Stimulated activated naive B cell treated with anti-CD40 and anti-IgM and Interleukin-4, amounts not matched to agents 10 μg/mL and 1 μg/mL and 100 μg/mL, for 72 hours (primary cell): ENCODE measurements at regions not wholly inside any gene's neighbourhood (a gene's known extent, or its start where the extent isn't known, plus 50 kb on each side); places are given as distances from the start of the nearest gene placed in this dataset.
A peak's percentile ranks its signal among the peaks of the same experiment; 100 is the strongest.
"Not testable (repeated sequence)": the region's sequence is repeated elsewhere in the genome, so short reads cannot be mapped to it uniquely, and the experiment has no call there.

Experiments used
- ATAC-seq, 2 donors: fragments of 150-1000 bp; cut with Tn5 transposase; replicated peaks; 2 replicates each; pipeline ENCODE4 v1.10.0; 2021; ENCODE audit warnings: moderate library complexity in 1 of 2
- DNase-seq: peaks from one replicate; pipeline ENCODE4 v3.0.0; 2021
- H3K27ac Mint-ChIP-seq: one replicate; pipeline ENCODE4 v1.8.0; 2022; ENCODE audit warnings: mild to moderate bottlenecking, mixed read lengths
- H3K27me3 Mint-ChIP-seq, 2 donors: one replicate each; pipeline ENCODE4 v1.8.0; 2022; ENCODE audit warnings: mixed read lengths in 2 of 2
- H3K36me3 Mint-ChIP-seq, 2 donors: one replicate each; pipeline ENCODE4 v1.8.0; 2022; ENCODE audit warnings: mixed read lengths in 2 of 2, mild to moderate bottlenecking in 1 of 2
- H3K4me1 Mint-ChIP-seq, 2 donors: one replicate each; pipeline ENCODE4 v1.8.0; 2022; ENCODE audit warnings: mixed read lengths in 2 of 2, mild to moderate bottlenecking in 1 of 2
- H3K4me3 Mint-ChIP-seq, 2 donors: one replicate each; pipeline ENCODE4 v1.8.0; 2022; ENCODE audit warnings: mild to moderate bottlenecking in 2 of 2, mixed read lengths in 2 of 2, moderate library complexity in 1 of 2
- H3K9me3 Mint-ChIP-seq, 2 donors: one replicate each; pipeline ENCODE4 v1.8.0; 2022; ENCODE audit warnings: mixed read lengths in 2 of 2, mild to moderate bottlenecking in 1 of 2

DNA sequence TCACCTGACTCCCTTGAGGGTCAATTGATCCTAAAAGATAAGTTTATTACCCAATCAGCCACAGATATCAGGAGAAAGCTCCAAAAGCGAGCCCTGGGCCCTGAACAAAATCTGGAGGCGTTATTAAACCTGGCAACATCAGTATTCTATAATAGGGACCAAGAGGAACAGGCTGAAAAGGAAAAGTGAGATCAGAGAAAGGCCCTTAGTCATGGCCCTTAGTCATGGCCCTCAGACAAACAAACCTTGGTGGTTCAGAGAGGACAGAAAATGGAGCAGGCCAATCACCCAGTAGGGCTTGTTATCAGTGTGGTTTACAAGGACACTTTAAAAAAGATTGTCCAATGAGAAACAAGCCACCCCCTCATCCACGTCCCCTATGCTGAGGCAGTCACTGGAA is 106.5 kb upstream of the PRDX6 start:
- not testable (repeated sequence) for ATAC-seq, H3K27ac Mint-ChIP-seq, H3K4me3 Mint-ChIP-seq, H3K27me3 Mint-ChIP-seq, DNase-seq
- H3K4me1 Mint-ChIP-seq, result peaks cover 15 to 27% of the 10 kb centered on the region in 2 donors
- peaks cover 3 to 14% of the 10 kb centered on the region in 2 donors for H3K9me3 Mint-ChIP-seq
- H3K36me3 Mint-ChIP-seq, result peaks cover 15 to 24% of the 10 kb centered on the region in 2 donors

DNA sequence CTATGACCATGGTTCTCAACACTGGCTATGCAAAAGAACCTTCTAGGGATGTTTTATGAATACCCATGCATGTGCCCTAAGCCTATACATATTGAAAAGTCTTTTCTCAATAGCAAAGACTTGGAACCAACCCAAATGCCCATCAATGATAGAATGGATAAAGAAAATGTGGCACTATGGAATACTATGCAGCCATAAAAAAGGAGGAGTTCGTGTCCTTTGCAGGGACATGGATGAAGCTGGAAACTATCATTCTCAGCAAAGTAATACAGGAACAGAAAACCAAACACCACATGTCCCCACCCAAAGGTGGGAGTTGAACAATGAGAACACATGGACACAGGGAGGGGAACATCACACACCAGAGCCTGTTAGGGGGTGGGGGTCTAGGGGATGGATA is 101.1 kb upstream of the PRDX6 start:
- peak overlapping the region; percentile 9 for H3K27ac Mint-ChIP-seq

DNA sequence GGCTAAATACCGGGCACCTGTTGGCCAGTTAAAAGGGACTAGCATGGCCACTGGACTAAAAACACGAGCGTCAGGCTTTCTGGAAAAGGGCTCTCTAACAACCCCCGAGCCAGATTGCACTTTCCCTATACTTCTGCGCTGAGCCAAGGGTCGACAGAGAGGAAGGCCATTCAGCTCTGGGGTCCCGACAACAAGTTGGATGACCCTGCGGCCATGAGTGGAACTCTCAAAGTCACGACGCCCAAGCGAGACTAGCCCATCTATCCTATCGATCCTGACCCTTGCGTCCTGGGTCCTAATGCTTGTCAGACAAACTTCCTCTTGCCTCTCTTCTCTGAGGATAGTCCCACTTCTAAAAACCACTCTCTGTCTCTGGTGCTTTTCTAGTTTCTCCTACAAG is 99.9 kb upstream of the PRDX6 start:
- Mint-ChIP-seq H3K4me3 (no peak overlapping the region), H3K27ac (no peak overlapping the region), H3K4me1 (peaks cover 12 to 17% of the 10 kb centered on the region in 2 donors), H3K9me3 (peaks cover 9 to 17% of the 10 kb centered on the region in 2 donors), H3K27me3 (no peaks in the 10 kb centered on the region), H3K36me3 (peaks cover 14 to 30% of the 10 kb centered on the region in 2 donors)
- ATAC-seq, result no peak
- no peak for DNase-seq

More for the DNA sequence above, 101.1 kb upstream of the PRDX6 start:
- ATAC-seq, H3K4me3 Mint-ChIP-seq, H3K27me3 Mint-ChIP-seq, DNase-seq: not testable (repeated sequence)
- Mint-ChIP-seq H3K9me3 (peaks cover 9 to 17% of the 10 kb centered on the region in 2 donors), H3K4me1 (peaks cover 12 to 17% of the 10 kb centered on the region in 2 donors), H3K36me3 (peaks cover 14 to 26% of the 10 kb centered on the region in 2 donors)

DNA sequence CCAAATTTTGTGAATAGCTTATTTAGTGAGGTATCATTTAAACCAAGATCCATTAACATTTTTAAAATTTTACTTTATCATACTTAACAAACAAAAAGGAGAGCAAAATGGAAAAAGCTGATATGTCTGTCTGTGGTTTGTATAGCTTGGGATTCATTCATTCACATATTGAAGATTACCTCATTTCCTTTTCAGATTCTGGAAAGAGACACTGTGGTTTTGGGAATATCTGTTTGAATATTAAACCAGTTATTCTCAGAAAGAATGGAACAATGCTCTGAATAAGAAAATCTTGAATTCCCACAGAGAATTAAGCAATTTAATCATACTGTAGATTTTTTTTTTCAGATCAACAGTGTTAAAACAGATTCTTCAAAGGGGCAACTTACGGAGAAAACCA is 93.8 kb upstream of the PRDX6 start:
- no peak for ATAC-seq
- H3K4me3 Mint-ChIP-seq, result no peak overlapping the region
- H3K27me3 Mint-ChIP-seq, result no peaks in the 10 kb centered on the region
- peaks cover 0 to 12% of the 10 kb centered on the region in 2 donors for H3K36me3 Mint-ChIP-seq
- H3K4me1 Mint-ChIP-seq, result no peaks in the 10 kb centered on the region
- no peaks in the 10 kb centered on the region for H3K9me3 Mint-ChIP-seq
- DNase-seq, result no peak
- no peak overlapping the region for H3K27ac Mint-ChIP-seq

DNA sequence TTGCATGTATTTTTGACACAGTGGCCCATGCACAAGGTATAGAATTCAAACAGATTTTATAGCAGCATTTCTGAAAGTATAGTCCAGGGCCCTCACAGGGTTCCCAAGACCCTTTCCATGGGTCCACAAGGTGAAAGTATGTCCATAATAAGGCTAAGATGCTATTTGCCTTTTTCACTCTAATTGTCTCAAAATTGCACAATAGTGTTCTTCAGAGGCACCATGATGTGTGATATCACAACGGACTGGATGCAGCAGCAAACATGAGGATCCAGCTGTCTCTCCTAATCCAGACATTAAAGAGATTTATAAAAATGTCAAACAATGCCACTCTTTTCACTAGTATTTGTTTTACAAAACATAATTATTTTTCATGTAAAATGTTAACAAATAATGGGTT is 88.8 kb upstream of the PRDX6 start:
- ATAC-seq, result no peak
- Mint-ChIP-seq H3K9me3 (no peaks in the 10 kb centered on the region), H3K27me3 (no peaks in the 10 kb centered on the region), H3K4me1 (peaks cover 0 to 3% of the 10 kb centered on the region in 2 donors), H3K27ac (no peak overlapping the region), H3K4me3 (no peak overlapping the region), H3K36me3 (peaks cover 3 to 8% of the 10 kb centered on the region in 2 donors)
- no peak for DNase-seq

DNA sequence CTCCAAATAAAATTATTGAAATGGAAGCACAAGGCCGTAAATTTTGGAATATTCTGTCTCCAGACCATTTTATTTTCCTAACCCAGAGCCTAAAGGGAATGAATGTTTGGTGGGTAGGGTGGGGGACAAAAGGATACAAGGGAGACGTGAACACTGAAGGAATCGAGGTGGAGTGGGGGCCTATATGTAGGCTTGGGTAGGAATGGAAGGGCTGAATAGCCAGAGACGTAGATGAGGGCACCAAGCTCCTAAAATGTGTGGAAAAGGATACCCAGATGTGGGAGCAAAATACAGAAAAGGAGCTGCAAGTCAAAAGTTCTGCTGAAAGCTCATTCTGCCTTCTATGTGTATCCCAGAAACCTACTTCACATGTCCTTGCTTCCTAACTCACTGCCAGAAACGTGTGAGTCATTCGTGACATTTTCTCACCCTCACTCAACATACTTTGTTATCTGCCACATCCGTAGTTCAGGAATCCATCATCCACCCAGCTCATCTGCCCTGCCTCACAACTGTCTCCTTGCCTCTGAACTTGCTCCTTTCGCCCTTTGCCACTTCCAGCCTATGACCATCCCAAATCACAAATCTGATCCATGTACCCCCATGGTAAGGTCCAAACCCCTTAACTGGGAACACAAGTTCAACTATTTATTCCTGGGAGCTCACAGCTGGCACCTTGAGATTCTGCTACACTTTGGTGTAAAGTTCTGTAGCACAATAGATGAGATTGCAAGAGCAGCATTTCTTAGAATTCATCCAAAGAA is 84.1 kb upstream of the PRDX6 start:
- H3K27me3 Mint-ChIP-seq, result no peaks in the 10 kb centered on the region
- DNase-seq (no peak), ATAC-seq (no peak)
- H3K4me1 Mint-ChIP-seq, result peaks cover 0 to 3% of the 10 kb centered on the region in 2 donors
- no peaks in the 10 kb centered on the region for H3K9me3 Mint-ChIP-seq
- H3K4me3 Mint-ChIP-seq, result no peak overlapping the region
- H3K36me3 Mint-ChIP-seq, result peaks cover 3 to 4% of the 10 kb centered on the region in 2 donors
- no peak overlapping the region for H3K27ac Mint-ChIP-seq

DNA sequence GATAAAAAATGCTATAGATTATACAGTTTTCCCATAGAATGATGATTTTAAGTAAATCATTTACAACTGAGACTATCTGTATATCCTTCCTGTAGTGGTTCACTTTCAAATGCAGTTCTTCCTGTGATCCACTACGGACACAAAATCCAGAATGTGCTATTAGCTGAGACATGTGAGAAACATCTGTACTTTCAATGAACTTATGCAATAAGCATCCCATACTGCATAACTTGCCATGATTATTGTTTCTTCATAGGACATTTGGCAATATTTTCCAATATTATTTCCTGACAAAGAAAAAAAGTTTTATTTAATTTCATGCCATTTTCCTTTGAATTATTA is 83.5 kb upstream of the PRDX6 start:
- no peaks in the 10 kb centered on the region for H3K9me3 Mint-ChIP-seq
- peaks cover 0 to 3% of the 10 kb centered on the region in 2 donors for H3K4me1 Mint-ChIP-seq
- H3K4me3 Mint-ChIP-seq, result no peak overlapping the region
- no peaks in the 10 kb centered on the region for H3K27me3 Mint-ChIP-seq
- DNase-seq (no peak), ATAC-seq (no peak)
- no peak overlapping the region for H3K27ac Mint-ChIP-seq
- H3K36me3 Mint-ChIP-seq, result peaks cover 3 to 4% of the 10 kb centered on the region in 2 donors

DNA sequence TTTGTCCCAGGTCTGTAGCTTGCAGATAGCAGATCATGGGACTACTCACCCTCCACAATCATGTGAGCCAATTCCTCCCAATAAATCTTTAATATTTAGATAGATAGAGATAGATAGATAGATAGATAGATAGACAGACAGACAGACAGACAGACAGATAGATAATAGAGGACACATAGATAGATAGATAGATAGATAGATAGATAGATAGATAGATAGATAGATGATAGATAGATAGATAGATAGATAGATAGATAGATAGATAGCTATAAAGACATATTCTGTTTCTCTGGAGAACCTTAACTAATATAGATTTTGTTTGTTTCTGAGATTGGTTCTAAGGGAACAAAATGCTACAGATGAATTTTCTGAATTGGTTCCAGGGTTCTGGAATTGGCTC is 82.3 kb upstream of the PRDX6 start:
- H3K9me3 Mint-ChIP-seq, H3K36me3 Mint-ChIP-seq, ATAC-seq, H3K27me3 Mint-ChIP-seq, H3K4me3 Mint-ChIP-seq, DNase-seq, H3K4me1 Mint-ChIP-seq, H3K27ac Mint-ChIP-seq: not testable (repeated sequence)

DNA sequence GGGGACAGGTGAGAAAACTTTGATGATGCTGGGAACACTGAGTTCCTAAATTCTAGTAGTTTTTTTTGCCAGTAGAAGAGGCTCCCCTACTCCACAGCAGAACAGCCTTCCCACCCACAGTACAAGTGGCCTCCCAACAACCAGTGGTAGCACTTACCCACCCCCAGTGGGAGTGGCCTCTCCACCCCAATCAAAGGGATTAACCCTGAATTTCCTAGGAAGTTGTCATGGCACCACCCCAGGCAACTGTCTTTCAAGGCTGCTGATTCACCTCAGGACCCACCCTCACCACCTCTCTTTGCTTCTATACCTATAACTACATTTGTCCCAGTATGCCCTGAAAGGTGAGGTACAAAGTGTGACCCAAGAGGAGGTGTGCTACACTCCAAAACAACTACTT is 81.4 kb upstream of the PRDX6 start:
- peaks cover 5 to 7% of the 10 kb centered on the region in 2 donors for H3K4me1 Mint-ChIP-seq
- peaks cover 3 to 9% of the 10 kb centered on the region in 2 donors for H3K36me3 Mint-ChIP-seq
- no peak for ATAC-seq
- H3K27ac Mint-ChIP-seq, result no peak overlapping the region
- H3K4me3 Mint-ChIP-seq, result no peak overlapping the region
- no peak for DNase-seq
- H3K27me3 Mint-ChIP-seq, result no peaks in the 10 kb centered on the region
- H3K9me3 Mint-ChIP-seq, result no peaks in the 10 kb centered on the region

DNA sequence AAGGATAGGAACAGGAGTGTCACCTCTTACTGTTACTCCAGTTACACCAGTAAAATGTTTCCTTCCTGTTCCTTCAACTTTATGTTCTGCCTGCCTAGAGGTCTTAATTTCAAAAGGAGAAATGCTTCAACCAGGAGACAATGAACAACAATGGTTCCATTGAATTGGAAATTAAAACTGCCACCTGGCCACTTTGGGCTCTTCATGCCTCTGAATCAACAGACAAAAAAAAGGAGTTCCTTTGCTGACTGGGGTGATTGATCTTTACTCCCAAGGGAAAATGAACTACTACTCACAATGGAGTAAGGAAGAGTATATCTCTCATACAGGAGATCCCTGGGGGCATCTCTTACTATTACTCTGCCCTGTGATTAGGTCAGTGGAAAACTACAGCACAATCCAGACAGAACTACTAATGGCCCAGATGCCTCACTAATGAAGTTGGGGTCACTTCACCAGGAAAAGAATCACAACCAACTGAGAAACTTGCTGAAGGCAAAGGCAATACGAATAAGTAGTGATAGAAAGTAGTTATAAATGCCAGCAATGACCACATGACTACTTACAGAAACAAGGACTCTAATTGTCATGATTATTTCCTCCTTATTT is 76.6 kb upstream of the PRDX6 start:
- DNase-seq (no peak), ATAC-seq (no peak)
- H3K36me3 Mint-ChIP-seq, result peaks cover 6 to 16% of the 10 kb centered on the region in 2 donors
- H3K9me3 Mint-ChIP-seq, result peaks cover 0 to 3% of the 10 kb centered on the region in 2 donors
- H3K4me1 Mint-ChIP-seq, result peaks cover 19 to 22% of the 10 kb centered on the region in 2 donors
- H3K27me3 Mint-ChIP-seq, result no peaks in the 10 kb centered on the region
- peak overlapping the region; percentile 34 for H3K27ac Mint-ChIP-seq
- H3K4me3 Mint-ChIP-seq, result no peak overlapping the region

DNA sequence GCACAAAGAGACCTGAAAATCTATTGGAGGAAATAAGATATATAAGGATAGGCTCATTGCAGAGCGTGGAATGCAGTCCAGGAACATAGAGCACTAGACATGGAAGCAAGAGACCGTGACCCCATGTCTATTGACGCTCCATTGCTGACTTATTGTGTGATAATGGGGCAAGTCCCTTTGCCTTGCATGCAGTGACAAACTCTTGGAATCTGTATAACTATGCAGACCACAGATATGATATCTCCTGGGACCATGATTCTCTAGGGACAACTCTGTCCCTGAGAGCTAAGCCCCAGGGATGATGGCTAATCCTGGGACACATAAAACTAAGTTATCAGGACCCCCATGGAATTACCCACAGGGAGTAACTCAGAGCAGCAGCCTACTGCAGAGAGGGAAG is 73.1 kb upstream of the PRDX6 start:
- Mint-ChIP-seq H3K36me3 (peaks cover 6 to 15% of the 10 kb centered on the region in 2 donors), H3K9me3 (peaks cover 0 to 3% of the 10 kb centered on the region in 2 donors), H3K27ac (peak overlapping the region; percentile 63), H3K4me1 (peaks cover 33 to 42% of the 10 kb centered on the region in 2 donors), H3K4me3 (no peak overlapping the region), H3K27me3 (no peaks in the 10 kb centered on the region)
- ATAC-seq (peak; percentile 41 to 77), DNase-seq (no peak)

DNA sequence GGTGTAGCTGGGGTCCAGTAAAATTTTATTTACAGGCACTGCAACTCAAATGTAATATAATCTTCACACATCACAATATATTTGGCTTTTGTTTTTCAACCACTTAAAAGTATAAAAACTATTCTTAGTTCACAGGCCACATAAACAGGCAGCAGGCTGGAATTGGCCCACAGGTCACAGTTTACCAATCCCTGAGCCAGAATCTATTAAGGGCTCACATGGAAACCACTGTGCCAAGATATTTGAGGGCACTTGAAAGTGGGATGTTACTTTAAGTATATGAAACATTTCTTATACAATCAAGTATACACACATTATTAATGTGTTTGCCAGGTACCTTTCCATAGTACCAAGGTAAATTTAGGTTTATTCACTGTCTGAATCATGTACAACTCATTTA is 71.9 kb upstream of the PRDX6 start:
- Mint-ChIP-seq H3K36me3 (peaks cover 6 to 11% of the 10 kb centered on the region in 2 donors), H3K27me3 (no peaks in the 10 kb centered on the region), H3K4me3 (no peak overlapping the region), H3K9me3 (peaks cover 0 to 3% of the 10 kb centered on the region in 2 donors), H3K4me1 (peaks cover 37 to 53% of the 10 kb centered on the region in 2 donors), H3K27ac (no peak overlapping the region)
- no peak for DNase-seq
- no peak for ATAC-seq

DNA sequence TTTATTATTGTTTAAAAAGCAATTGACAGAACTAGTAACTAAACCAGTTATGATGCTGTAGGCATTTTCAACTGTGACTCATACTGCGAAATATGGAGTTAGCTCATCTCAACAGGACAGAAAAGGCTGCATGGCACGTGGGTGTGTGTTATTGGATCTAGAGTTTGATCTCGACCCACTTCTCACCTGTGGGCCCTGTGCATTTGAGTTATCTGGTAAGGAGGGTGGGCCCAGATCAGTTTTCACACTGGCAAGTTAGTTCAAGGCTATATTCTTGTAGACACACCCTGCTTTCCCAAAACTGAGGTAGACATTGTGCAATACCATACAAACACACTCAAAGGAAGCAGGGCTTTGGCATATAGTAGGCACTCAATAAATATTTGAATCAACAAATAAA is 71.3 kb upstream of the PRDX6 start:
- ATAC-seq (no peak), DNase-seq (no peak)
- H3K27ac Mint-ChIP-seq, result no peak overlapping the region
- H3K27me3 Mint-ChIP-seq, result no peaks in the 10 kb centered on the region
- no peak overlapping the region for H3K4me3 Mint-ChIP-seq
- peaks cover 6 to 11% of the 10 kb centered on the region in 2 donors for H3K36me3 Mint-ChIP-seq
- peaks cover 0 to 3% of the 10 kb centered on the region in 2 donors for H3K9me3 Mint-ChIP-seq
- peaks cover 41 to 55% of the 10 kb centered on the region in 2 donors for H3K4me1 Mint-ChIP-seq

DNA sequence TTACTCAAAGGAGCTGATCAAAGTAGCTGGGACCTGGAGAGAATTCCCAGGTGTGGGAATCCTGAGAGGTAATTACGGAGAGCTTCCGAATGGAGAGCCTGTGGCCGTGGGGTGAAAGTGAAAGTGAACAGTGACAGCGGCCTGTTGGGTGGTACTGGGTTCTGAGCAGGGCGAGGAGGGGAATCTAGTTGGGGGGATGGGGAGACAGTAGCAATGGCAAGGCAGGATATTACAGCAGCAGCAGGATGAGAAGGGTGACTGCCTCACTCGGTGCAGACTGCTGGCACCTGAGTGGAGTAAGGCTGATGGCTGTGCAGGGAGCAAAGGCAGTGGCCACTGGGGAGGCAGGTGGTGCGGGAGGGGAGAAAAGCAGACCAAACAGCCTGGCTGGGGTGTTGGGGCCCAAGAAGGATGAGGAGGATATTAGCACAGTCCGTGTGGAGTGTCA is 70.3 kb upstream of the PRDX6 start:
- DNase-seq, result no peak
- peaks cover 5 to 6% of the 10 kb centered on the region in 2 donors for H3K36me3 Mint-ChIP-seq
- H3K4me1 Mint-ChIP-seq, result peaks cover 41 to 62% of the 10 kb centered on the region in 2 donors
- peak; percentile 7 to 10 for ATAC-seq
- peak overlapping the region; percentile 98 for H3K27ac Mint-ChIP-seq
- H3K9me3 Mint-ChIP-seq, result peaks cover 0 to 3% of the 10 kb centered on the region in 2 donors
- H3K4me3 Mint-ChIP-seq, result peak overlapping the region; percentile 86 to 88
- no peaks in the 10 kb centered on the region for H3K27me3 Mint-ChIP-seq

DNA sequence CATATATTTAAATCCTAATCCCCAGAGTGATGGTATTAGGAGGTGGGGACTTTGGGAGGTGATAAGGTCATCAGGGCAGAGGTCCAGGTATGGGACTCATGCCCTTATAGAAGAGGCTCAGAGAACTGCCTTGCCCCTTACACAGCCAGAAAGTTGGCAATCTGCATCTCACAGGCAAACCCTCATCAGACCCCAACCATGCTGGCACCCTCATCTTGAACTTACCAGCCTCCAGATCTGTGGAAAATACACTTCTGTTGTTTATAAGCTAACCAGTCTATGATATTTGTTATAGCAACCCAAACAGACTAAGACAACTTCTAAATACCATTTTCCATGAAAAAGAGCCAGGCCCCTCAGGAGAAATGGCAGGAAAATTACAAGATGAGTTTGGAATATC is 69.3 kb upstream of the PRDX6 start:
- H3K36me3 Mint-ChIP-seq, result peaks cover 5 to 6% of the 10 kb centered on the region in 2 donors
- H3K4me3 Mint-ChIP-seq, result no peak overlapping the region
- no peak overlapping the region for H3K27ac Mint-ChIP-seq
- H3K4me1 Mint-ChIP-seq, result peaks cover 43 to 72% of the 10 kb centered on the region in 2 donors
- H3K27me3 Mint-ChIP-seq, result no peaks in the 10 kb centered on the region
- peaks cover 0 to 3% of the 10 kb centered on the region in 2 donors for H3K9me3 Mint-ChIP-seq
- ATAC-seq, result no peak
- no peak for DNase-seq
